NCI-H2107 treated with DMSO at 0.1 percent for 48 hours (cell line): ENCODE measurements at regions not wholly inside any gene's neighbourhood (a gene's known extent, or its start where the extent isn't known, plus 50 kb on each side); places are given as distances from the start of the nearest gene placed in this dataset.
A peak's percentile ranks its signal among the peaks of the same experiment; 100 is the strongest.

ENCODE experiments used
- DNase-seq: peaks from one replicate; lab custom pipeline; 2025; ENCODE audit not compliant: unreplicated experiment; lab: John Stamatoyannopoulos, UW

GRCh38 chr18:56322406-56322805, 316.0 kb downstream of the TXNL1 start:
- DNase-seq, result no peak

- DNase-seq, result no peak
These were observed 316.9 kb downstream of the TXNL1 start for GRCh38 chr18:56321470-56321869.

- no peak for DNase-seq
These were observed 318.4 kb downstream of the TXNL1 start for GRCh38 chr18:56319953-56320352.

- DNase-seq, result no peak
These were observed 321.7 kb downstream of the TXNL1 start for GRCh38 chr18:56316727-56317126.

- DNase-seq, result no peak
These were observed 323.0 kb downstream of the TXNL1 start for GRCh38 chr18:56315363-56315762.

- no peak for DNase-seq
These were observed 324.0 kb downstream of the TXNL1 start for GRCh38 chr18:56314396-56314795.

GRCh38 chr18:56312551-56313335, 325.6 kb downstream of the TXNL1 start:
- no peak for DNase-seq

- DNase-seq, result no peak
These were observed 329.3 kb downstream of the TXNL1 start for GRCh38 chr18:56309104-56309503.

- DNase-seq, result peak; percentile 22
These were observed 330.8 kb downstream of the TXNL1 start for GRCh38 chr18:56307354-56308170.

GRCh38 chr18:56306797-56307196, 331.6 kb downstream of the TXNL1 start:
- DNase-seq, result no peak

GRCh38 chr18:56305583-56305982, 332.8 kb downstream of the TXNL1 start:
- DNase-seq, result no peak

GRCh38 chr18:56302156-56302555, 336.2 kb downstream of the TXNL1 start:
- DNase-seq, result no peak

GRCh38 chr18:56299740-56300139, 338.7 kb downstream of the TXNL1 start:
- DNase-seq, result no peak

GRCh38 chr18:56298935-56299334, 339.5 kb downstream of the TXNL1 start:
- DNase-seq, result no peak

GRCh38 chr18:56296381-56296780, 342.0 kb downstream of the TXNL1 start:
- DNase-seq, result no peak

GRCh38 chr18:56294484-56295183, 343.8 kb downstream of the TXNL1 start:
- DNase-seq, result no peak

- DNase-seq, result no peak
These were observed 347.1 kb downstream of the TXNL1 start for GRCh38 chr18:56291294-56291693.

- DNase-seq, result no peak
These were observed 349.0 kb downstream of the TXNL1 start for GRCh38 chr18:56289381-56289780.

GRCh38 chr18:56286775-56287325, 351.5 kb downstream of the TXNL1 start:
- no peak for DNase-seq

GRCh38 chr18:56285387-56286065, 352.9 kb downstream of the TXNL1 start:
- DNase-seq, result no peak

- no peak for DNase-seq
These were observed 354.1 kb downstream of the TXNL1 start for GRCh38 chr18:56284319-56284718.
